IMR-90 (cell line): ENCODE measurements at regions not wholly inside any gene's neighbourhood (a gene's known extent, or its start where the extent isn't known, plus 50 kb on each side); places are given as distances from the start of the nearest gene placed in this dataset.
A peak's percentile ranks its signal among the peaks of the same experiment; 100 is the strongest.
"Not testable (repeated sequence)": the region's sequence is repeated elsewhere in the genome, so short reads cannot be mapped to it uniquely, and the experiment has no call there.

Experiments used
- ATAC-seq: fragments of 200-7000 bp; cut with Tn5 transposase; 2 replicates; pipeline ENCODE4 v1.9.1; 2020; ENCODE audit warnings: low read depth, mild to moderate bottlenecking, moderate library complexity
- BruUV-seq: library from RNA; stranded (reverse); fragments of 400-500 nt; replicated peaks from 2 replicates; lab custom pipeline; 2021; lab: Mats Ljungman, UMichigan
- CTCF ChIA-PET: fragments of 300-600 bp; formaldehyde crosslinking; extraction: SDS; loops from one replicate; lab custom pipeline; 2021; ENCODE audit warnings: antibody characterized with exemption; lab: Yijun Ruan, JAX
- POLR2A ChIA-PET: fragments of 300-600 bp; sonication (Branson Sonifier 250); formaldehyde crosslinking; loops from one replicate; lab custom pipeline; 2022; ENCODE audit warnings: antibody characterized with exemption; ENCODE audit not compliant: unreplicated experiment; lab: Charles Lee
- DNase-seq: peaks from one replicate; pipeline ENCODE4 v3.0.0; 2013
- H2AFZ ChIP-seq: replicated peaks from 2 replicates; pipeline ENCODE3; 2013; ENCODE audit warnings: low read length, mild to moderate bottlenecking; ENCODE audit not compliant: poor library complexity
- H2AK5ac ChIP-seq: 2 replicates; pipeline ENCODE4 v1.6.1; 2013; ENCODE audit warnings: low read depth, low read length, inconsistent platforms
- H2AK9ac ChIP-seq: replicated peaks from 2 replicates; pipeline ENCODE3; 2013; ENCODE audit warnings: mild to moderate bottlenecking, low read depth, low read length, moderate library complexity; ENCODE audit not compliant: poor library complexity
- H2BK120ac ChIP-seq: 2 replicates; pipeline ENCODE4 v1.6.1; 2013; ENCODE audit warnings: low read depth, low read length, inconsistent platforms
- H2BK15ac ChIP-seq: 3 replicates; pipeline ENCODE4 v1.6.1; 2013; ENCODE audit warnings: low read depth, low read length, inconsistent platforms
- H2BK20ac ChIP-seq: 2 replicates; pipeline ENCODE4 v1.6.1; 2013; ENCODE audit warnings: low read depth, mild to moderate bottlenecking, inconsistent platforms, low read length, moderate library complexity
- H2BK5ac ChIP-seq: 2 replicates; pipeline ENCODE4 v1.6.1; 2013; ENCODE audit warnings: mild to moderate bottlenecking, low read depth, low read length, inconsistent platforms; ENCODE audit not compliant: poor library complexity, severe bottlenecking
- H3K14ac ChIP-seq: replicated peaks from 2 replicates; pipeline ENCODE4 v1.6.1; 2013; ENCODE audit warnings: low read depth, low read length, inconsistent platforms
- H3K18ac ChIP-seq: 2 replicates; pipeline ENCODE4 v1.6.1; 2013; ENCODE audit warnings: low read depth, low read length, control low read depth
- H3K23ac ChIP-seq: 2 replicates; pipeline ENCODE4 v1.6.1; 2013; ENCODE audit warnings: low read depth, low read length, inconsistent platforms
- H3K27ac ChIP-seq: 2 replicates; pipeline ENCODE4 v1.5.1; 2013; ENCODE audit warnings: mild to moderate bottlenecking, control low read depth, low read length; ENCODE audit not compliant: insufficient read depth
- H3K27me3 ChIP-seq: 2 replicates; pipeline ENCODE4 v1.6.1; 2013; ENCODE audit warnings: low read length; ENCODE audit not compliant: control insufficient read depth, insufficient read depth
- H3K36me3 ChIP-seq: 2 replicates; pipeline ENCODE4 v1.6.1; 2013; ENCODE audit warnings: low read length, mixed read lengths; ENCODE audit not compliant: control insufficient read depth, insufficient read depth
- H3K4ac ChIP-seq: 2 replicates; pipeline ENCODE4 v1.6.1; 2013; ENCODE audit warnings: low read depth, low read length, inconsistent platforms
- H3K4me1 ChIP-seq: 2 replicates; pipeline ENCODE4 v1.6.1; 2013; ENCODE audit warnings: low read length, mixed read lengths; ENCODE audit not compliant: control insufficient read depth, insufficient read depth
- H3K4me2 ChIP-seq: 2 replicates; pipeline ENCODE4 v1.6.1; 2013; ENCODE audit warnings: low read depth, mild to moderate bottlenecking, control low read depth, low read length, moderate library complexity
- H3K4me3 ChIP-seq: 2 replicates; pipeline ENCODE4 v1.5.1; 2013; ENCODE audit warnings: low read depth, mild to moderate bottlenecking, control low read depth, low read length, moderate library complexity; ENCODE audit not compliant: insufficient read depth
- H3K56ac ChIP-seq: 2 replicates; pipeline ENCODE4 v1.6.1; 2013; ENCODE audit warnings: low read length, inconsistent platforms; ENCODE audit not compliant: insufficient read depth; ENCODE audit errors: extremely low read depth
- H3K79me1 ChIP-seq, 2 experiments: 2 replicates each; pipeline ENCODE4 v1.6.1; 2013; ENCODE audit warnings: low read length in 2 of 2, inconsistent platforms in 1 of 2, low read depth in 1 of 2
- H3K9ac ChIP-seq: 2 replicates; pipeline ENCODE4 v1.6.1; 2013; ENCODE audit warnings: low read depth, low read length, control low read depth
- H3K9me1 ChIP-seq: 2 replicates; pipeline ENCODE4 v1.6.1; 2013; ENCODE audit warnings: low read length, inconsistent platforms; ENCODE audit not compliant: insufficient read depth
- H3K9me3 ChIP-seq: 2 replicates; pipeline ENCODE4 v1.6.1; 2013; ENCODE audit warnings: low read length; ENCODE audit not compliant: control insufficient read depth, insufficient read depth
- H4K20me1 ChIP-seq: 2 replicates; pipeline ENCODE4 v1.6.1; 2013; ENCODE audit warnings: low read length, inconsistent platforms; ENCODE audit not compliant: insufficient read depth
- H4K5ac ChIP-seq: 2 replicates; pipeline ENCODE4 v1.6.1; 2013; ENCODE audit warnings: mild to moderate bottlenecking, low read depth, low read length, control low read depth
- H4K8ac ChIP-seq, 2 experiments: 2 replicates each; pipeline ENCODE4 v1.6.1; 2013; ENCODE audit warnings: low read depth in 2 of 2, low read length in 2 of 2, control low read depth in 1 of 2, inconsistent platforms in 1 of 2
- H4K91ac ChIP-seq: 2 replicates; pipeline ENCODE4 v1.6.1; 2013; ENCODE audit warnings: low read depth, low read length, inconsistent platforms; ENCODE audit not compliant: insufficient read depth
- MAFK ChIP-seq: IDR thresholded peaks from 2 replicates; pipeline ENCODE4 v1.6.1; 2012; ENCODE audit warnings: low read depth, low read length, improper control_type of control experiment
- WGBS, 2 experiments: methylation state at CpG; one replicate each; pipeline versions ENCODE4 v1.1.5 to v1.1.7; 2013; ENCODE audit warnings: missing lambda C conversion rate in 2 of 2; ENCODE audit not compliant: insufficient read length in 1 of 2; ENCODE audit errors: extremely low coverage in 2 of 2; 5-methylcytosine and 5-hydroxymethylcytosine counted together
- dilution Hi-C: fragments of 300-500 bp; cut with HindIII; formaldehyde crosslinking; loops from one replicate; pipeline ENCODE4 v1.14.3; 2018; ENCODE audit warnings: low sequenced_read_pairs; ENCODE audit not compliant: unreplicated experiment
- in situ Hi-C: fragments of 300-500 bp; cut with MboI; formaldehyde crosslinking; loops from 3 replicates; pipeline ENCODE4 v1.14.3; 2019; ENCODE audit warnings: low sequenced_read_pairs, inconsistent platforms, mixed read lengths
- intact Hi-C: fragments of 100-400 bp; cut with micrococcal nuclease; formaldehyde crosslinking; loops from 2 replicates; pipeline ENCODE4 v1.10.0; 2022

- H3K23ac ChIP-seq, H3K4me1 ChIP-seq, H4K8ac ChIP-seq, ATAC-seq, H4K20me1 ChIP-seq, H4K5ac ChIP-seq, H3K14ac ChIP-seq, H3K56ac ChIP-seq, H2BK120ac ChIP-seq, H3K36me3 ChIP-seq, H3K27me3 ChIP-seq, BruUV-seq, POLR2A ChIA-PET, H3K27ac ChIP-seq, H2AK5ac ChIP-seq, CTCF ChIA-PET, H3K4me3 ChIP-seq, intact Hi-C loops, H4K91ac ChIP-seq, H2BK5ac ChIP-seq, H2AK9ac ChIP-seq, H2BK15ac ChIP-seq, DNase-seq, H3K18ac ChIP-seq, H2AFZ ChIP-seq, H3K9ac ChIP-seq, H3K9me1 ChIP-seq, H3K4me2 ChIP-seq, H3K79me1 ChIP-seq, H2BK20ac ChIP-seq, H3K4ac ChIP-seq, in situ Hi-C loops, dilution Hi-C loops: not testable (repeated sequence)
- WGBS, 2 experiments: no CpG with 5 or more reads among the region's 11 CpGs
- peaks cover 12% of the 10 kb centered on the region for H3K9me3 ChIP-seq
- TF ChIP-seq MAFK: peak; percentile 45; the same call in 1 of the 2 replicates
Observed at GRCh38 chr15:26244782-26245181, 381.7 kb upstream of the ATP10A start.
